Pancreas (tissue), 10 donors: ENCODE measurements at regions not wholly inside any gene's neighbourhood (a gene's known extent, or its start where the extent isn't known, plus 50 kb on each side); places are given as distances from the start of the nearest gene placed in this dataset.

ENCODE experiments used
- ATAC-seq, 4 donors: fragments of 200-7000 bp; cut with Tn5 transposase; one replicate each; pipeline versions ENCODE4 v1.8.0 to v1.9.1; 2020; ENCODE audit warnings: mild to moderate bottlenecking in 4 of 4, moderate library complexity in 4 of 4
- DNase-seq, 6 donors: peaks; one replicate each; pipeline ENCODE4 v3.0.0-alpha.2; 2020
- FAIRE-seq: peaks from 2 replicates; lab custom pipeline; 2012; peaks lifted over from hg19 to GRCh38; lab: Jason Lieb, UNC
- H3K27ac ChIP-seq, 4 donors: fragments of 200-600 bp; sonication (generic); 1 replicate in 3 of 4; 2 replicates in 1 of 4; pipeline versions ENCODE4 v1.5.0 to v1.8.0; 2020
- H3K27me3 ChIP-seq, 4 donors: fragments of 200-600 bp; one replicate each; pipeline ENCODE4 v1.8.0; 2021
- H3K36me3 ChIP-seq, 3 donors: fragments of 200-600 bp; sonication (generic) in 1 of 3; one replicate each; pipeline versions ENCODE4 v1.5.0 to v1.8.0; 2020 to 2021
- H3K4me1 ChIP-seq, 3 donors: fragments of 200-600 bp; one replicate each; pipeline ENCODE4 v1.8.0; 2021
- H3K4me3 ChIP-seq, 4 donors: fragments of 200-600 bp; sonication (generic) in 2 of 4; one replicate each; pipeline versions ENCODE4 v1.5.0 to v1.8.0; 2020 to 2021
- H3K9me3 ChIP-seq, 4 donors: fragments of 200-600 bp; one replicate each; pipeline ENCODE4 v1.8.0; 2021
- WGBS, 2 donors: extraction: QIAGEN DNeasy Blood & Tissue Kit; methylation state at CpG; one replicate each; pipeline ENCODE4 v1.1.7; 2013; 5-methylcytosine and 5-hydroxymethylcytosine counted together
- intact Hi-C, 3 donors: fragments of 100-400 bp; cut with DNase I; formaldehyde crosslinking; loops; one replicate each; pipeline versions ENCODE4 v1.11.1 to v1.14.2; 2022
- TF ChIP-seq, protein P1 (sequence below), 4 donors: fragments of 200-600 bp; sonication (generic) in 3 of 4; IDR thresholded peaks; one replicate each; pipeline versions ENCODE4 v1.5.0 to v1.8.0; 2021; ENCODE audit warnings: antibody characterized with exemption in 4 of 4
- donor health status: healthy with polysubstance abuse.
- donor health status: DM: no; HTN: no; CAD: no; lungs with moderate emphysema.
- donor health status: DM: no; HTN: no; CAD: no.
- donor health status: control.
- donor health status: control.
- donor health status: Bipolar disorder and iron deficiency.
- donor health status: DM: yes; HTN: yes; CAD: no.
- donor health status: DM: no; HTN: no; CAD: no.
- donor health status: DM: no; HTN: no; CAD: no.
- donor health status: DM: yes; HTN: yes; CAD: no.

GRCh38 chr7:95658676-95659075, 62.4 kb upstream of the PDK4 start:
- no peak for FAIRE-seq
- H3K9me3 ChIP-seq = no peaks in the 10 kb centered on the region
- no peak overlapping the region for H3K27ac ChIP-seq
- TF ChIP-seq, protein P1, sequence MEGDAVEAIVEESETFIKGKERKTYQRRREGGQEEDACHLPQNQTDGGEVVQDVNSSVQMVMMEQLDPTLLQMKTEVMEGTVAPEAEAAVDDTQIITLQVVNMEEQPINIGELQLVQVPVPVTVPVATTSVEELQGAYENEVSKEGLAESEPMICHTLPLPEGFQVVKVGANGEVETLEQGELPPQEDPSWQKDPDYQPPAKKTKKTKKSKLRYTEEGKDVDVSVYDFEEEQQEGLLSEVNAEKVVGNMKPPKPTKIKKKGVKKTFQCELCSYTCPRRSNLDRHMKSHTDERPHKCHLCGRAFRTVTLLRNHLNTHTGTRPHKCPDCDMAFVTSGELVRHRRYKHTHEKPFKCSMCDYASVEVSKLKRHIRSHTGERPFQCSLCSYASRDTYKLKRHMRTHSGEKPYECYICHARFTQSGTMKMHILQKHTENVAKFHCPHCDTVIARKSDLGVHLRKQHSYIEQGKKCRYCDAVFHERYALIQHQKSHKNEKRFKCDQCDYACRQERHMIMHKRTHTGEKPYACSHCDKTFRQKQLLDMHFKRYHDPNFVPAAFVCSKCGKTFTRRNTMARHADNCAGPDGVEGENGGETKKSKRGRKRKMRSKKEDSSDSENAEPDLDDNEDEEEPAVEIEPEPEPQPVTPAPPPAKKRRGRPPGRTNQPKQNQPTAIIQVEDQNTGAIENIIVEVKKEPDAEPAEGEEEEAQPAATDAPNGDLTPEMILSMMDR (IDR thresholded peaks at IDR 0.05) = no peak
- peak in 1 of 6 donors; percentile 17 for DNase-seq
- no peak overlapping the region for H3K4me3 ChIP-seq
- WGBS, 2 donors = 89 to 91% methylated on average over 7 of the region's 7 CpGs
- no peaks in the 10 kb centered on the region for H3K4me1 ChIP-seq
- ATAC-seq = no peak
- H3K36me3 ChIP-seq = no peaks in the 10 kb centered on the region
- intact Hi-C loops = no loop called here
- no peaks in the 10 kb centered on the region for H3K27me3 ChIP-seq

DNA sequence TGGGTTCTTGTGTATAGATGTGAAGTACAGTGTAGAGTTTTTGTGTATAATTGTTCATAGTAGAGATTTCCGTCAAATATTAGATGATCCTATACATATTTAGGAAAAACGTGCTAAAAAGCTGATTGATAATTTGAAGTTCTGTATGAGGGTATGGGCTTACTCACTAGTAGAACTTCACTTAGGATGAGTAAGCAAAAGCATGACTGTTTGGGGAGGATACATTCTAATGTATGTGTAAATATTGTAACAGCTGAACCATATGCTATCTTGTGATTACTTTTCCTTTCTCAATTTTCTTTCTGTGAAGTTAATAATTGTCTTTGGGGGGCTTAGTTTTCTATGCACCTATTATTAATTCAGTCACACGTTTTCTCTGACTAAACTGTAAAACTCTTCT, 53.2 kb upstream of the PDK4 start:
- WGBS, 2 donors = 60 to 61% methylated on average over 3 of the region's 3 CpGs
- Histone ChIP-seq H3K4me3 (no peak overlapping the region), H3K27ac (no peak overlapping the region), H3K36me3 (no peaks in the 10 kb centered on the region), H3K4me1 (no peaks in the 10 kb centered on the region), H3K9me3 (no peaks in the 10 kb centered on the region), H3K27me3 (no peaks in the 10 kb centered on the region)
- TF ChIP-seq, protein P1 (IDR thresholded peaks at IDR 0.05) = no peak
- no peak for DNase-seq
- no peak for ATAC-seq
- intact Hi-C loops = no loop called here
- FAIRE-seq = no peak

GRCh38 chr7:95646350-95646749, 50.0 kb upstream of the PDK4 start:
- intact Hi-C loops = no loop called here
- no peaks in the 10 kb centered on the region for H3K9me3 ChIP-seq
- ATAC-seq (no peak), DNase-seq (no peak), FAIRE-seq (no peak)
- H3K27ac ChIP-seq = no peak overlapping the region
- no peaks in the 10 kb centered on the region for H3K4me1 ChIP-seq
- H3K27me3 ChIP-seq = no peaks in the 10 kb centered on the region
- WGBS, 2 donors = 61 to 66% methylated on average over 1 of the region's 1 CpG
- H3K4me3 ChIP-seq = no peak overlapping the region
- TF ChIP-seq, protein P1 (IDR thresholded peaks at IDR 0.05) = no peak
- H3K36me3 ChIP-seq = no peaks in the 10 kb centered on the region
